HCT116 (cell line): ENCODE measurements at regions not wholly inside any gene's neighbourhood (a gene's known extent, or its start where the extent isn't known, plus 50 kb on each side); places are given as distances from the start of the nearest gene placed in this dataset.

Experiments
- ATAC-seq: fragments of 200-7000 bp; cut with Tn5 transposase; 2 replicates; pipeline ENCODE4 v1.9.1; 2020; ENCODE audit warnings: mild to moderate bottlenecking, moderate library complexity
- BruUV-seq: library from RNA; stranded (reverse); fragments of 400-500 nt; replicated peaks from 2 replicates; lab custom pipeline; 2021; lab: Mats Ljungman, UMichigan
- CTCF ChIA-PET: fragments of 300-600 bp; sonication (Branson Sonifier 250); formaldehyde crosslinking; loops from one replicate; lab custom pipeline; 2021; ENCODE audit warnings: antibody characterized with exemption; lab: Charles Lee
- POLR2A ChIA-PET: fragments of 300-600, 350-600 bp; sonication (Branson Sonifier 250); formaldehyde crosslinking; loops from one replicate; lab custom pipeline; 2021; ENCODE audit warnings: antibody characterized with exemption; lab: Charles Lee
- RAD21 ChIA-PET, 2 experiments: fragments of 300-600 bp; sonication (Branson Sonifier 250); formaldehyde crosslinking; loops; one replicate each; lab custom pipeline; 2023; ENCODE audit warnings: low total read pairs in 2 of 2; ENCODE audit not compliant: uncharacterized antibody in 2 of 2, unreplicated experiment in 2 of 2, low non-redundant PET in 1 of 2; lab: Charles Lee
- DNase-seq: peaks from one replicate; pipeline ENCODE4 v3.0.0-alpha.2; 2010; ENCODE audit warnings: low read depth, low spot score
- H2AFZ ChIP-seq: fragments of 200-600 bp; shearing (Covaris generic), sonication (generic); 2 replicates; pipeline ENCODE4 v1.6.1; 2017; ENCODE audit warnings: low read depth, mixed run types, mixed read lengths, antibody characterized with exemption, low read length; ENCODE audit not compliant: poor library complexity, severe bottlenecking
- H3K27ac ChIP-seq: 2 replicates; pipeline ENCODE4 v1.5.1; 2012; ENCODE audit warnings: low read depth, low read length
- H3K27me3 ChIP-seq: fragments of 200-600 bp; sonication (generic); 2 replicates; pipeline ENCODE4 v1.6.1; 2016; ENCODE audit warnings: mixed run types, low read length, mixed read lengths; ENCODE audit not compliant: insufficient read depth
- H3K36me3 ChIP-seq, 2 experiments: fragments of 200-500 bp in 1 of 2; fragments of 200-600 bp in 1 of 2; sonication (Bioruptor generic) in 1 of 2; sonication (generic) in 1 of 2; 2 replicates each; pipeline versions ENCODE4 v1.5.1 to v1.6.1; 2014 to 2016; ENCODE audit warnings: low read length in 2 of 2, inconsistent platforms in 1 of 2, mixed read lengths in 1 of 2, mixed run types in 1 of 2; ENCODE audit not compliant: insufficient read depth in 2 of 2, control insufficient read depth in 1 of 2
- H3K4me1 ChIP-seq, 2 experiments: fragments of 200-600 bp in 1 of 2; sonication (generic) in 1 of 2; 2 replicates each; pipeline versions ENCODE4 v1.5.1 to v1.6.1; 2012 to 2017; ENCODE audit warnings: low read length in 2 of 2, inconsistent platforms in 1 of 2, mild to moderate bottlenecking in 1 of 2, mixed read lengths in 1 of 2, mixed run types in 1 of 2, moderate library complexity in 1 of 2; ENCODE audit not compliant: insufficient read depth in 2 of 2, control insufficient read depth in 1 of 2
- H3K4me2 ChIP-seq: fragments of 200-600 bp; sonication (generic); 2 replicates; pipeline ENCODE4 v1.6.1; 2017; ENCODE audit warnings: mixed run types, low read length, mixed read lengths
- H3K4me3 ChIP-seq, 2 experiments: fragments of 200-600 bp in 1 of 2; sonication (generic) in 1 of 2; replicated peaks in 1 of 2; 2 replicates each; pipeline ENCODE4 v1.5.1; 2011 to 2016; ENCODE audit warnings: low read length in 2 of 2, control low read depth in 1 of 2, low read depth in 1 of 2, mild to moderate bottlenecking in 1 of 2, mixed read lengths in 1 of 2, mixed run types in 1 of 2
- H3K79me2 ChIP-seq: fragments of 200-600 bp; sonication (generic); 2 replicates; pipeline ENCODE4 v1.6.1; 2017; ENCODE audit warnings: mild to moderate bottlenecking, mixed run types, low read length, moderate library complexity, mixed read lengths; ENCODE audit not compliant: insufficient read depth
- H3K9ac ChIP-seq: fragments of 200-600 bp; sonication (generic); 2 replicates; pipeline ENCODE4 v1.6.1; 2016; ENCODE audit warnings: low read length, mixed read lengths
- H3K9me2 ChIP-seq: fragments of 200-600 bp; sonication (generic), shearing (Covaris generic); 2 replicates; pipeline ENCODE4 v1.6.1; 2017; ENCODE audit warnings: mixed run types, mild to moderate bottlenecking, moderate library complexity; ENCODE audit not compliant: insufficient read depth
- H3K9me3 ChIP-seq, 2 experiments: fragments of 200-500 bp in 1 of 2; fragments of 200-600 bp in 1 of 2; sonication (Bioruptor generic) in 1 of 2; sonication (generic) in 1 of 2; 2 replicates each; pipeline ENCODE4 v1.6.1; 2014 to 2017; ENCODE audit warnings: low read length in 2 of 2, mixed read lengths in 2 of 2, inconsistent platforms in 1 of 2, low read depth in 1 of 2, mild to moderate bottlenecking in 1 of 2, mixed run types in 1 of 2, moderate library complexity in 1 of 2; ENCODE audit not compliant: control insufficient read depth in 1 of 2, insufficient read depth in 1 of 2
- H4K20me1 ChIP-seq: fragments of 200-600 bp; sonication (generic), shearing (Covaris generic); 2 replicates; pipeline ENCODE4 v1.6.1; 2017; ENCODE audit warnings: mixed run types, mild to moderate bottlenecking, moderate library complexity; ENCODE audit not compliant: insufficient read depth
- POLR2A ChIP-seq: IDR thresholded peaks from 2 replicates; pipeline ENCODE4 v1.7.0; 2011; ENCODE audit warnings: borderline replicate concordance; ENCODE audit not compliant: insufficient read depth, insufficient read length; ENCODE audit errors: extremely low read depth
- POLR2AphosphoS5 ChIP-seq: IDR thresholded peaks from 2 replicates; pipeline ENCODE4 v1.6.1; 2011; ENCODE audit warnings: mild to moderate bottlenecking, low read depth, low read length, moderate library complexity
- SIN3A ChIP-seq: IDR thresholded peaks from 2 replicates; pipeline ENCODE4 v1.6.1; 2012; ENCODE audit warnings: low read depth
- SP1 ChIP-seq: IDR thresholded peaks from 2 replicates; pipeline ENCODE4 v1.6.1; 2012; ENCODE audit warnings: low read depth
- TCF7L2 ChIP-seq: IDR thresholded peaks from 2 replicates; pipeline ENCODE4 v1.7.0; 2011; ENCODE audit warnings: borderline replicate concordance, inconsistent platforms; ENCODE audit not compliant: insufficient read depth, insufficient read length; ENCODE audit errors: extremely low read depth
- YY1 ChIP-seq: IDR thresholded peaks from 2 replicates; pipeline ENCODE4 v1.6.1; 2011; ENCODE audit warnings: low read length, low read depth, moderate library complexity, mild to moderate bottlenecking; ENCODE audit not compliant: insufficient replicate concordance; ENCODE audit errors: extremely low read depth
- ZFX ChIP-seq: fragments of 450-650 bp; IDR thresholded peaks from 2 replicates; pipeline ENCODE4 v1.6.1; 2017
- ZNF274 ChIP-seq: fragments of 200-500 bp; sonication (Bioruptor generic); IDR thresholded peaks from 2 replicates; pipeline ENCODE4 v1.6.1; 2014; ENCODE audit warnings: mild to moderate bottlenecking, low read depth, low read length, inconsistent platforms
- intact Hi-C: fragments of 100-400 bp; cut with micrococcal nuclease; formaldehyde crosslinking; loops from 2 replicates; pipeline ENCODE4 v1.10.0; 2022
- TF ChIP-seq, protein P1 (sequence below), 3 experiments: fragments of 200-600 bp in 1 of 3; sonication (generic) in 1 of 3; IDR thresholded peaks in 2 of 3; conservative IDR thresholded peaks in 1 of 3; 2 replicates each; pipeline ENCODE4 v1.5.1; 2012 to 2017; ENCODE audit warnings: low read depth in 2 of 3, low read length in 2 of 3, antibody characterized with exemption in 1 of 3, borderline replicate concordance in 1 of 3, control low read depth in 1 of 3, mild to moderate bottlenecking in 1 of 3, mixed read lengths in 1 of 3, mixed run types in 1 of 3, moderate library complexity in 1 of 3; ENCODE audit not compliant: insufficient read depth in 1 of 3

DNA sequence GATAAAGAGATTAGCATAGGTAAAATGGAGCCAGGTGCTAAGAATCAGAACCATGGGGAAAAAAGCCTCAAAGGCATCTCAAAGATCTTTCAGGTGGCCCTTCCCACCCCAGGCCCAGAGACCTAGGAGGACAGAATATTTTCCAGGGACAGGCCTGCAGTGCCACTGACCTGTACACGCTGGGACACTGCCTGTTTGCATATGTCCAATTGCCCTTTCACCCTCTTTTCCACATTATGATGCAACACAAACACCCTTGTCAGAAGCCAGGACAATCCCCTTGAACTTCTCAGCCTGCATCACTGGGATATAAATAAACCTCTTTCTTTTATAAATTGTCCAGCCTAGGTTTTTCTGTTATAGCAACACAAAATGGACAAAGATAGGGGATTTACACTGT, 419.1 kb downstream of the TRIB2 start:
- DNase-seq (no peak), ATAC-seq (no peak)
- Histone ChIP-seq H3K79me2 (no peaks in the 10 kb centered on the region), H3K4me3 (no peak overlapping the region), H3K36me3 (no peaks in the 10 kb centered on the region), H3K9me2 (no peaks in the 10 kb centered on the region), H3K4me1 (no peaks in the 10 kb centered on the region), H3K9ac (no peak overlapping the region), H3K4me2 (no peak overlapping the region), H2AFZ (no peak overlapping the region), H4K20me1 (no peaks in the 10 kb centered on the region), H3K27me3 (no peaks in the 10 kb centered on the region), H3K9me3 (peaks cover 0 to 9% of the 10 kb centered on the region in 2 experiments; a peak in 2 of 4 replicates), H3K27ac (no peak overlapping the region)
- POLR2A ChIA-PET, result no interaction called here
- intact Hi-C loops, result no loop called here
- TF ChIP-seq SIN3A (no peak), ZNF274 (no peak), YY1 (no peak), POLR2AphosphoS5 (no peak), POLR2A (no peak), ZFX (no peak), TCF7L2 (no peak), SP1 (no peak)
- TF ChIP-seq, protein P1, sequence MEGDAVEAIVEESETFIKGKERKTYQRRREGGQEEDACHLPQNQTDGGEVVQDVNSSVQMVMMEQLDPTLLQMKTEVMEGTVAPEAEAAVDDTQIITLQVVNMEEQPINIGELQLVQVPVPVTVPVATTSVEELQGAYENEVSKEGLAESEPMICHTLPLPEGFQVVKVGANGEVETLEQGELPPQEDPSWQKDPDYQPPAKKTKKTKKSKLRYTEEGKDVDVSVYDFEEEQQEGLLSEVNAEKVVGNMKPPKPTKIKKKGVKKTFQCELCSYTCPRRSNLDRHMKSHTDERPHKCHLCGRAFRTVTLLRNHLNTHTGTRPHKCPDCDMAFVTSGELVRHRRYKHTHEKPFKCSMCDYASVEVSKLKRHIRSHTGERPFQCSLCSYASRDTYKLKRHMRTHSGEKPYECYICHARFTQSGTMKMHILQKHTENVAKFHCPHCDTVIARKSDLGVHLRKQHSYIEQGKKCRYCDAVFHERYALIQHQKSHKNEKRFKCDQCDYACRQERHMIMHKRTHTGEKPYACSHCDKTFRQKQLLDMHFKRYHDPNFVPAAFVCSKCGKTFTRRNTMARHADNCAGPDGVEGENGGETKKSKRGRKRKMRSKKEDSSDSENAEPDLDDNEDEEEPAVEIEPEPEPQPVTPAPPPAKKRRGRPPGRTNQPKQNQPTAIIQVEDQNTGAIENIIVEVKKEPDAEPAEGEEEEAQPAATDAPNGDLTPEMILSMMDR (IDR thresholded peaks at IDR 0.05 in 2 of 3, conservative IDR thresholded peaks at IDR 0.05 in 1 of 3; ENCODE audit: borderline replicate concordance in 1 of 3, insufficient read depth in 1 of 3, low read depth in 2 of 3, low read length in 2 of 3), result no peak
- no TSS peak for BruUV-seq
- CTCF ChIA-PET, result no interaction called here
- RAD21 ChIA-PET, result no interaction called here
